OCI-LY3 (cell line): ENCODE measurements at regions not wholly inside any gene's neighbourhood (a gene's known extent, or its start where the extent isn't known, plus 50 kb on each side); places are given as distances from the start of the nearest gene placed in this dataset.

Experiments
- CTCF ChIP-seq: fragments of 200-600, 300-600 bp; sonication (generic); IDR thresholded peaks from 2 replicates; pipeline ENCODE4 v1.5.1; 2014; ENCODE audit warnings: antibody characterized with exemption, low read length, low read depth
- EZH2phosphoT487 ChIP-seq: fragments of 200-600 bp; shearing (Covaris generic); IDR thresholded peaks from 2 replicates; pipeline ENCODE4 v1.6.1; 2018; ENCODE audit warnings: antibody characterized with exemption, mixed run types, low read depth

- TF ChIP-seq CTCF (no peak), EZH2phosphoT487 (no peak)
Measured at GRCh38 chr5:52587131-52587530, 200.6 kb upstream of the ITGA1 start.
